Stimulated activated CD4-positive, alpha-beta T cell treated with anti-CD3 and anti-CD28 coated beads, Interleukin-4, amount 100 ng/mL, for 48 hours (primary cell): ENCODE measurements at regions not wholly inside any gene's neighbourhood (a gene's known extent, or its start where the extent isn't known, plus 50 kb on each side); places are given as distances from the start of the nearest gene placed in this dataset.
"Not testable (repeated sequence)": the region's sequence is repeated elsewhere in the genome, so short reads cannot be mapped to it uniquely, and the experiment has no call there.

Experiments
- DNase-seq, 2 donors: peaks; one replicate each; pipeline ENCODE4 v3.0.0-alpha.2; 2020; ENCODE audit warnings: low read depth in 2 of 2

- DNase-seq: no peak
Measured at GRCh38 chr5:164204338-164204946, 699.0 kb downstream of the MAT2B start.

GRCh38 chr5:164206196-164206595 lies 700.8 kb downstream of the MAT2B start:
- no peak for DNase-seq

- no peak for DNase-seq
Measured at GRCh38 chr5:164207646-164208045, 702.2 kb downstream of the MAT2B start.

- DNase-seq: no peak
Measured at GRCh38 chr5:164210491-164210890, 705.1 kb downstream of the MAT2B start.

DNA sequence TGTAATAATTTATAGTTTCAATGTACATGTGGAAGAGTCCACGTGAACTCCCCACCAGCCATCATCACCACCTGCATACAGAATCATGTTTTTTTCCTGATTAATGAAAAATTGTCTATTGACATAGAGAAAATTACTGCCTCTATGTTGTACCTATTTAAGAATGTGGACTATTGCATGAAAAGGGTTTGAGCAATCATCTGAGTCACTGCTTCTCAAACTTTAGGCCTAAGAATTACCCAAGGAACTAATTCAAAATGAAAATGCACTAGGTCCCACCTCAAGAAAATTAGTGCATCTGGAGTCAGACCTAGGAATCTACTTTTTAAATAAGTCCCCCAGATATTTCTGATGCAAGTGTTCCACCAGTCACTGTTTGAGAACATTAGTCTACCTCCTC lies 709.3 kb downstream of the MAT2B start:
- DNase-seq: no peak

- DNase-seq: no peak
Measured at GRCh38 chr5:164217464-164217863, 712.0 kb downstream of the MAT2B start.

DNA sequence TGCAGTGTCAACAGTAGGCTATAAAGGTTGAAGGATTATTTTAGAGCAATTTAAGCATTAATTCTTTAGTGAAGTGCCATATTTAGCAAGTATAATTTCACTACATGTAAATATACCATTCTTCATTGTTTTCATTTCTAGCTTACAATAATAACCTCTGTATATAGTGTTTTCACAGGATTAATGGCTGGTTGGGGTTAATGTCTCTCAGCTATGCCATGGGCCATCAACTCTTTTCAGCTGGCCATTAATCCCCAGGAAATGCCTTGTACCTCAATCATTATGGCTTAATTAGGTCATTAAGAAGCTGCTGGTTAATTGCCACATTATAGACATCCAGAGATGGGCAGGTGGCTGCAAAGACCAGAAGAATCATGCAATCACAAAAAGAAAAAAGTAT lies 715.1 kb downstream of the MAT2B start:
- DNase-seq: no peak

DNA sequence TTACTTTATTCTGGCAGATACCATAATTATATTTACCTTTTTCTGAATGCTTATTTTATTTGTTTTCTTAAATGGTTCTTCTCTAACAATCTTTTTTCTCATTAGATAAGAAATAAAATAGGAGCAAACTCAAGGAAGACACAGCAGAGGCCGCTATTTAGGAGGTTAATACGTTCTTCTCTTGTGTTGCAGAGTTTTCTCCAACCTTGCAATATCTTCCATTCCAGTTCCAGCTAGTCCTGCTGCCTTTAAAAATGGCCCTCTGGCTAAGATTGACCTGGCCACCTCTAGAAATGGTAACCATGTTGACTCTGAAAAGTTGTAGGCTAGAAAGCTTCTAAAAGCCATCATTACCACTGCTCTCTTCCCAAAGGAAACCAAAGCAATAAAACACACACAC lies 718.8 kb downstream of the MAT2B start:
- DNase-seq: no peak

DNA sequence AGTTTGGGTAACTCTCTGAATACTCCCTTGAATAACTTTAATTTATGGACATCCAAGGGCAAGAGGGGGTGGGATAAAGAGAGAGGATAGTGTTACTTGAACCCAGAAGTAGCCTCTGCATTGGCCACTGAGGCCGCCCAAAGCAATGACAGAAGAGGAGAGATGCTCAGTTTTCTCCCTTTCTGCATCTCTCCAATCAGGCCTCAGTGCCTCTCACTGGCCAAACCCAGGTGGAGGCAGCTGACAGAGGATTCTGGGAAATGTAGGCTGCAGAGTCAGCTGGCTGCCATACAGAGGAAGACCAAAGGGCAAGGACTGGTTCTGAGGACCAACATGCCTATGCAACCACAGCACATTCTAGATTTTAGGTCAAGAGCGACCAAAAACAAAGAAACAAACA lies 719.4 kb downstream of the MAT2B start:
- no peak for DNase-seq

DNA sequence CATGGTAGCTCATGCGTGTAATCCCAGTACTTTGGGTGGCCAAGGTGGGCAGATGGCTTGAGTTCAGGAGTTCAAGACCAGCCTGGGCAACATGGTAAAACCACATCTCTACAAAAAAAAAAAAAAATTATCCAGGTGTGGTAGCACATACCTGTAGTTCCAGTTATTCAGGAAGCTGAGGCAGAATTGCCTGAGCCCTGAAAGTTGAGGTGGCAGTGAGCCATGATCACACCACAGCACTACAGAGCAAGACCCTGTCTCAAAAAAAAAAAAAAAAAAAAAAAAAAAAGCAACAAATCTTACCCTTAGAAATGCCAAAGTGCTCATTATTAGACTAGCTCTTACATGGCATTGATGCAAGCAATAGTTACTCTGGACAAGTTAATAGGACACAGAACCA lies 724.9 kb downstream of the MAT2B start:
- no peak for DNase-seq

- DNase-seq: no peak
Measured at GRCh38 chr5:164233791-164234190, 728.4 kb downstream of the MAT2B start.

- DNase-seq: no peak
Measured at GRCh38 chr5:164234321-164234720, 728.9 kb downstream of the MAT2B start.

DNA sequence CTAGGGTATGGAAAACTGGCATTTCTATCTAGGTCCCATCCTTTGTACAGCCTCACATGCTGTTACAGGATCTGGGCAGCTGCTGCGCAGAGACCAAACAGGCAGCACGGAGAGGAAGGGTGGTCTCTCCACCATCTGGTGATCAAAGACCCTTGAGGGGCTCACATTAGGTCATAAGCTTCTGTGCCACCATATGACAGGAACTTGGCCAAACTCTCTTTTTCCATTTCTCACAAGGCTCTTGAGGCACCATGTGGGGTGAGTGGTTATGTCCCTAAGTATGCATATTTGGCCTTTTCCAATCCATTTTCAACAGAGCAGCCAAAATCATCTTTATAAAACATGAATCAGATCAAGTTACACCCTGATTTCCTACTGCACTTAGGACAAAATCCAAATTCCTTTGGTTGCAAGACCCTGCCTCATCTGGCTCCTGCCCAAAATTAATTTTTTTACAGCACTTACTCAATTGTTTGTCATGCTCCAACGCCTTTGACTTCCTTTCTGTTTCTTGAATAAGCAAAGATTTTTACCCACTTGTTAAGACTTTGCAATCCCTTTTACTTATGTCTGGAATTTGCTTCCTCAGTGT lies 730.0 kb downstream of the MAT2B start:
- no peak for DNase-seq

DNA sequence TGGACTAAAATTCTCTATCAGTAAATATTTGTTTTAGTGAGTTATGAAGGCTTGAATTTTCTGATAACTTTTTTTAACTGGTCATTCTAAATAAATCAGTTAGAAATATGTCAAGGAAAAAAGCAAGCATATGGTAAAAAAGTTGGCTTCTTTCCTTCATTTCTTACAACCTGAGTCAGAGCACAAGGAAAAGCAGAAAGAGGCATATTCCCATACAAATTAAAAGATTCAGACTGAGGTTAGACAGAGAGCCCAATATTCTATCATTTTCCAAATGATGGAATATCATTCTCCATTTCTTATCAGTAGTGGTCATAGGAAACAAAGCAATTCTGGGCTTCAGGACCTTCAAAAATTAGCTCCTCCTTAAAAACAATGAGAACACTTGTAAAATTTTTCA lies 732.1 kb downstream of the MAT2B start:
- no peak for DNase-seq

- not testable (repeated sequence) for DNase-seq
Measured at GRCh38 chr5:164251781-164252180, 746.4 kb downstream of the MAT2B start.

GRCh38 chr5:164253764-164254163 lies 748.3 kb downstream of the MAT2B start:
- DNase-seq: no peak

GRCh38 chr5:164255598-164256213 lies 750.3 kb downstream of the MAT2B start:
- no peak for DNase-seq

DNA sequence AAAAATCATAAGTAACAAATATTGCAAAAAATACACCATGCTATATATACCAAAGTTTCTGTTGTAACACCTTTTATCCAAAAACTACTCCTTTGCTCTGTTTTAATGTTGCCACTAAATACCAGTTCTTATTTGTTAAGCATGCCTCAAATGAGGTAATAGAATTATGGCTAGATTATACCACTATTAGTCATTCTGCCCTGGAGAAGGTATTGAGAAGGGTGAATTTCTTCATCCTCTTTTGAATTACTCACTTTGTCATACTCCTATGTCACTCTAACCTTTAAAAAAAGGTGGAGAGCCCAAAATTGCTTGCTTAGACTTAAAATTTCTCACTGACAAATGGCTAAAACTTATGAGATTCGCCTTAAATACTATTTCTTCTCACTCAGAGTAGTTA lies 750.9 kb downstream of the MAT2B start:
- DNase-seq: no peak

GRCh38 chr5:164256954-164257353 lies 751.5 kb downstream of the MAT2B start:
- no peak for DNase-seq

DNA sequence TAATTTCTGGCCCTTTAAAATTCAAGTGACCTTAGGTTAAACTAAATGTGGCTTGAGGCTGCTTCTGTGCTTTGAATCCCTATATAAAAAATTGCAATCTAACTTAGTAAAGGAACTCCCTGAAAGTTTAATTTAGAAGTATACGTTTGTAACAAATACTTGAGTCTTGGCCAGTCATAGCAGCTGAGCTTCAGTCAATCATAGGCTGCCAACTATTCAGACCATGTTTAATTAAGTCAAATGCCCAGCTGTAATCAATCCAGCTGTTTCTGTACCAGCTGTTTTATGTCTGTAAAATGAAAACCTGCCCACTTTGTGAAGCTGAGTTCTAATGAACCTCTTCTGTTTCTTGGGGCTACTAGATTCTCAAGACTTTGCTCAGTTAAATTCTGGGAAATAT lies 760.1 kb downstream of the MAT2B start:
- no peak for DNase-seq

DNA sequence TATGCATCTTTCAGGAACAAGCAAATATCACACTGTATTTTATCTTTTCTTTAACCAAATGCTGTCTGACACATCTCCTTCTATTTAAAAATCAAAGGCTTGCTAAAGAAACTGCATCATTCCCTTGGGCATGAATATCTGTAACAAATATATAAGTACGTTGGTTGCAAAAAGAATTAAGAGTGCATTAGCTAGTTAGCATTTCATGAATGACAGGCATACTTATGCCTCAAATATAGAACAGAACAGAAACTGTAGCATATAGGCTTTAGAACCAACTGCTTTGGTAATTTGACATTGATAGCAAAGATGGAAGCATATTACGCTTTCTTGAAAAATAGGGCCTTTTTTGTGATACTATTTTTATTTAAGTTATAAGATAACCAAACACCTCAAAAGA lies 761.2 kb downstream of the MAT2B start:
- no peak for DNase-seq

DNA sequence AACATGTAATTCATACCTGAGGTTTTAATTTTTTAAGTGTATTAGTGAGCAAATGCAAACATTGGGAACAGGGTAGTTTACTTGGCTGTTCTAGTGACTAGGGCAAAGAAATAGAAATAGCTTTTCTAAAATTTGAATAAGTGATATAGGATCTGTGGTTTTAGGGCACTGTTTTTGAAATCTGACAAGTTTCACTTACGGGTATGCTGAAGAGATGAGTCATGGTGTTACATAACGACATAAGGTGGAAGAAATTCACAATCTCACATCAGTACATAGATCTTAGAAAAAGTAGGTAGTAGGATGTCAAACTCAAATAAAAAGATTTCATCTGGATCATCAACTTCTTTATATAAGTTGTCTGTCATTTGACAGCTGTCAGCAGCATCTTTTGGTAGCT lies 772.3 kb downstream of the MAT2B start:
- no peak for DNase-seq

DNA sequence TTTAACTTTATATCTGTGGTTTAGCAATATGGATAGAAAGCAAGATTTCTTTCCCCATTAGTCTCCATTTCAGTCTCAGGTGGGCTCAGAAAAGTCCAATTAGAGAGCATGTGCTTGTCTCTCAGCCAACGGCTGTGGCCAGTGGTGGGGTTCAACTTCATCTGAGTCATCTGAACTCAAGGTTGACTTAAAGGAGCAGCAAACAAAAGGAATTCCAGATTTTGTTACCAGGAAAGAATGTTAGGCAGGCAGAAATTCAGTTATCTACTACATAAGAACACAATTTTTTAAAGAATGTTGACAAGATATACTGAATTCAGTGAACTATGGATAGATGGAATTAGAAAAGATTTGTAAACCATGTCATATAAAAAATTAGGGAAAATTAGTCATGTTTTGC lies 784.1 kb downstream of the MAT2B start:
- no peak for DNase-seq

GRCh38 chr5:164296603-164297080 lies 791.2 kb downstream of the MAT2B start:
- no peak for DNase-seq
